ENCODE measurements at regions not wholly inside any gene's neighbourhood (a gene's known extent, or its start where the extent isn't known, plus 50 kb on each side); places are given as distances from the start of the nearest gene placed in this dataset.

DNA sequence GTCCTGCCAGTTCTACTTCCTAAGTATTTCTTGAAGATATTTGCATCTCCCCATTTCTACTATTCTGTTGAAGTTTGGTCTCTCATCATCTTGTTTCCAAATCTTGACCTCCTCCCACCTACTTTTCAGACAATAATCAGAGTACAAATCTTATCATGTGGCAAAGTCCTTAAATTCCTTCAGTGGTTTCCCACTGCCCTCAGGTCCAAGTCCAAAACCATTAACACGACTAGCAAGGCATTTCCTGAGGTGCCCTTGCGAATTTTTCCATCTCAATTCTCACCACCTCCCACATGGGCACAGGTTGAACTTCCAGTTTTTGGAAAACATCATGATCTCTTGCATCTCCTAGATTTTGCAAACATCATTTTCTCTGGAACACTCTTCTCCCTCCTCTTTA lies 97.2 kb upstream of the CDK1 start:
- TF ChIP-seq, protein P1, sequence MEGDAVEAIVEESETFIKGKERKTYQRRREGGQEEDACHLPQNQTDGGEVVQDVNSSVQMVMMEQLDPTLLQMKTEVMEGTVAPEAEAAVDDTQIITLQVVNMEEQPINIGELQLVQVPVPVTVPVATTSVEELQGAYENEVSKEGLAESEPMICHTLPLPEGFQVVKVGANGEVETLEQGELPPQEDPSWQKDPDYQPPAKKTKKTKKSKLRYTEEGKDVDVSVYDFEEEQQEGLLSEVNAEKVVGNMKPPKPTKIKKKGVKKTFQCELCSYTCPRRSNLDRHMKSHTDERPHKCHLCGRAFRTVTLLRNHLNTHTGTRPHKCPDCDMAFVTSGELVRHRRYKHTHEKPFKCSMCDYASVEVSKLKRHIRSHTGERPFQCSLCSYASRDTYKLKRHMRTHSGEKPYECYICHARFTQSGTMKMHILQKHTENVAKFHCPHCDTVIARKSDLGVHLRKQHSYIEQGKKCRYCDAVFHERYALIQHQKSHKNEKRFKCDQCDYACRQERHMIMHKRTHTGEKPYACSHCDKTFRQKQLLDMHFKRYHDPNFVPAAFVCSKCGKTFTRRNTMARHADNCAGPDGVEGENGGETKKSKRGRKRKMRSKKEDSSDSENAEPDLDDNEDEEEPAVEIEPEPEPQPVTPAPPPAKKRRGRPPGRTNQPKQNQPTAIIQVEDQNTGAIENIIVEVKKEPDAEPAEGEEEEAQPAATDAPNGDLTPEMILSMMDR (IDR thresholded peaks at IDR 0.05), result no peak
- TF ChIP-seq POLR2A (IDR thresholded peaks at IDR 0.05), result no peak
